ENCODE measurements at regions not wholly inside any gene's neighbourhood (a gene's known extent, or its start where the extent isn't known, plus 50 kb on each side); places are given as distances from the start of the nearest gene placed in this dataset.

GRCh38 chr10:91111060-91111459, 109.4 kb upstream of the PCGF5 start:
- Histone ChIP-seq H3K9ac (ENCODE audit: low read length) (no peak overlapping the region), H3K27me3 (ENCODE audit: control insufficient read depth in 1 of 2, insufficient read depth in 1 of 2, low read length in 2 of 2) (peaks cover 0 to 3% of the 10 kb centered on the region in 2 experiments), H3K9me3 (ENCODE audit: control insufficient read depth, low read length) (no peaks in the 10 kb centered on the region), H3K14ac (ENCODE audit: low read length in 2 of 2) (no peak overlapping the region), H2BK120ac (ENCODE audit: low read depth, low read length) (no peak overlapping the region), H3K4ac (ENCODE audit: low read depth in 1 of 2, low read length in 2 of 2) (no peak overlapping the region), H3K4me2 (ENCODE audit: low read length, poor library complexity, severe bottlenecking) (no peak overlapping the region), H3K36me3 (ENCODE audit: control insufficient read depth in 1 of 2, insufficient read depth in 2 of 2, low read depth in 1 of 2, low read length in 2 of 2) (no peaks in the 10 kb centered on the region), H3K18ac (ENCODE audit: low read depth in 1 of 2, low read length in 2 of 2) (no peak overlapping the region), H3K4me3 (ENCODE audit: insufficient read depth in 1 of 2, low read depth in 1 of 2, low read length in 2 of 2) (no peak overlapping the region), H2AFZ (ENCODE audit: low read depth, low read length) (no peak overlapping the region), H2BK5ac (ENCODE audit: low read depth, low read length, poor library complexity, severe bottlenecking) (no peak overlapping the region), H2AK5ac (ENCODE audit: low read length, severe bottlenecking) (no peak overlapping the region), H4K8ac (ENCODE audit: low read length) (no peak overlapping the region), H4K91ac (ENCODE audit: low read length) (no peak overlapping the region), H2BK15ac (ENCODE audit: low read depth, poor library complexity, severe bottlenecking) (no peak overlapping the region), H2BK12ac (ENCODE audit: low read length in 2 of 2) (no peak overlapping the region), H3K23ac (ENCODE audit: low read length in 2 of 2) (no peak overlapping the region), H3K27ac (ENCODE audit: low read length, poor library complexity, severe bottlenecking) (no peak overlapping the region), H3K79me1 (replicated peaks; ENCODE audit: low read length, poor library complexity, severe bottlenecking) (no peaks in the 10 kb centered on the region), H3K4me1 (ENCODE audit: control insufficient read depth, insufficient read depth, low read depth, low read length) (peaks cover 2% of the 10 kb centered on the region)
- 97% methylated on average over 2 of the region's 3 CpGs for WGBS
- no peak for DNase-seq

- H3K9ac ChIP-seq (ENCODE audit: low read length): no peak overlapping the region
- no peak overlapping the region for H3K18ac ChIP-seq (ENCODE audit: low read depth in 1 of 2, low read length in 2 of 2)
- no peak overlapping the region for H4K91ac ChIP-seq (ENCODE audit: low read length)
- H3K4me1 ChIP-seq (ENCODE audit: control insufficient read depth, insufficient read depth, low read depth, low read length): peaks cover 2% of the 10 kb centered on the region
- H3K36me3 ChIP-seq (ENCODE audit: control insufficient read depth in 1 of 2, insufficient read depth in 2 of 2, low read depth in 1 of 2, low read length in 2 of 2): no peaks in the 10 kb centered on the region
- no peaks in the 10 kb centered on the region for H3K79me1 ChIP-seq (replicated peaks; ENCODE audit: low read length, poor library complexity, severe bottlenecking)
- H2AK5ac ChIP-seq (ENCODE audit: low read length, severe bottlenecking): no peak overlapping the region
- no peak overlapping the region for H2BK12ac ChIP-seq (ENCODE audit: low read length in 2 of 2)
- no peak overlapping the region for H3K4ac ChIP-seq (ENCODE audit: low read depth in 1 of 2, low read length in 2 of 2)
- H4K8ac ChIP-seq (ENCODE audit: low read length): no peak overlapping the region
- no peak overlapping the region for H3K23ac ChIP-seq (ENCODE audit: low read length in 2 of 2)
- H3K27ac ChIP-seq (ENCODE audit: low read length, poor library complexity, severe bottlenecking): no peak overlapping the region
- no peak overlapping the region for H2BK15ac ChIP-seq (ENCODE audit: low read depth, poor library complexity, severe bottlenecking)
- H2BK5ac ChIP-seq (ENCODE audit: low read depth, low read length, poor library complexity, severe bottlenecking): no peak overlapping the region
- DNase-seq: no peak
- H3K27me3 ChIP-seq (ENCODE audit: control insufficient read depth in 1 of 2, insufficient read depth in 1 of 2, low read length in 2 of 2): peaks cover 0 to 6% of the 10 kb centered on the region in 2 experiments
- H3K9me3 ChIP-seq (ENCODE audit: control insufficient read depth, low read length): no peaks in the 10 kb centered on the region
- H3K4me3 ChIP-seq (ENCODE audit: insufficient read depth in 1 of 2, low read depth in 1 of 2, low read length in 2 of 2): no peak overlapping the region
- H3K4me2 ChIP-seq (ENCODE audit: low read length, poor library complexity, severe bottlenecking): no peak overlapping the region
- peak overlapping the region; percentile 4 for H2AFZ ChIP-seq (ENCODE audit: low read depth, low read length)
- 91% methylated on average over 8 of the region's 9 CpGs for WGBS
- H2BK120ac ChIP-seq (ENCODE audit: low read depth, low read length): no peak overlapping the region
- H3K14ac ChIP-seq (ENCODE audit: low read length in 2 of 2): no peak overlapping the region
Measured at GRCh38 chr10:91115618-91116390, 104.7 kb upstream of the PCGF5 start.

GRCh38 chr10:91117505-91117904, 103.0 kb upstream of the PCGF5 start:
- no peak overlapping the region for H2AK5ac ChIP-seq (ENCODE audit: low read length, severe bottlenecking)
- H3K79me1 ChIP-seq (replicated peaks; ENCODE audit: low read length, poor library complexity, severe bottlenecking): no peaks in the 10 kb centered on the region
- no peak overlapping the region for H3K4ac ChIP-seq (ENCODE audit: low read depth in 1 of 2, low read length in 2 of 2)
- no peak overlapping the region for H3K4me3 ChIP-seq (ENCODE audit: insufficient read depth in 1 of 2, low read depth in 1 of 2, low read length in 2 of 2)
- no peak overlapping the region for H3K14ac ChIP-seq (ENCODE audit: low read length in 2 of 2)
- 100% methylated on average over 2 of the region's 2 CpGs for WGBS
- H3K27ac ChIP-seq (ENCODE audit: low read length, poor library complexity, severe bottlenecking): no peak overlapping the region
- H3K18ac ChIP-seq (ENCODE audit: low read depth in 1 of 2, low read length in 2 of 2): no peak overlapping the region
- no peak overlapping the region for H2AFZ ChIP-seq (ENCODE audit: low read depth, low read length)
- no peak overlapping the region for H4K91ac ChIP-seq (ENCODE audit: low read length)
- H2BK5ac ChIP-seq (ENCODE audit: low read depth, low read length, poor library complexity, severe bottlenecking): no peak overlapping the region
- H4K8ac ChIP-seq (ENCODE audit: low read length): no peak overlapping the region
- no peak overlapping the region for H3K23ac ChIP-seq (ENCODE audit: low read length in 2 of 2)
- peaks cover 0 to 6% of the 10 kb centered on the region in 2 experiments for H3K27me3 ChIP-seq (ENCODE audit: control insufficient read depth in 1 of 2, insufficient read depth in 1 of 2, low read length in 2 of 2)
- H3K4me2 ChIP-seq (ENCODE audit: low read length, poor library complexity, severe bottlenecking): no peak overlapping the region
- no peaks in the 10 kb centered on the region for H3K9me3 ChIP-seq (ENCODE audit: control insufficient read depth, low read length)
- no peak for DNase-seq
- H3K36me3 ChIP-seq (ENCODE audit: control insufficient read depth in 1 of 2, insufficient read depth in 2 of 2, low read depth in 1 of 2, low read length in 2 of 2): no peaks in the 10 kb centered on the region
- H3K9ac ChIP-seq (ENCODE audit: low read length): no peak overlapping the region
- peaks cover 2% of the 10 kb centered on the region for H3K4me1 ChIP-seq (ENCODE audit: control insufficient read depth, insufficient read depth, low read depth, low read length)
- H2BK12ac ChIP-seq (ENCODE audit: low read length in 2 of 2): no peak overlapping the region
- H2BK15ac ChIP-seq (ENCODE audit: low read depth, poor library complexity, severe bottlenecking): no peak overlapping the region
- no peak overlapping the region for H2BK120ac ChIP-seq (ENCODE audit: low read depth, low read length)

GRCh38 chr10:91120348-91120747, 100.1 kb upstream of the PCGF5 start:
- WGBS: 84% methylated on average over 2 of the region's 2 CpGs

More at GRCh38 chr10:91120348-91120747, 100.1 kb upstream of the PCGF5 start:
- Histone ChIP-seq H3K27me3 (ENCODE audit: control insufficient read depth in 1 of 2, insufficient read depth in 1 of 2, low read length in 2 of 2) (peaks cover 0 to 12% of the 10 kb centered on the region in 2 experiments), H3K79me1 (replicated peaks; ENCODE audit: low read length, poor library complexity, severe bottlenecking) (no peaks in the 10 kb centered on the region), H3K9me3 (ENCODE audit: control insufficient read depth, low read length) (no peaks in the 10 kb centered on the region), H3K14ac (ENCODE audit: low read length in 2 of 2) (no peak overlapping the region), H3K9ac (ENCODE audit: low read length) (no peak overlapping the region), H2BK15ac (ENCODE audit: low read depth, poor library complexity, severe bottlenecking) (no peak overlapping the region), H3K4me1 (ENCODE audit: control insufficient read depth, insufficient read depth, low read depth, low read length) (peaks cover 2% of the 10 kb centered on the region), H4K8ac (ENCODE audit: low read length) (no peak overlapping the region), H3K23ac (ENCODE audit: low read length in 2 of 2) (no peak overlapping the region), H2BK5ac (ENCODE audit: low read depth, low read length, poor library complexity, severe bottlenecking) (no peak overlapping the region), H3K36me3 (ENCODE audit: control insufficient read depth in 1 of 2, insufficient read depth in 2 of 2, low read depth in 1 of 2, low read length in 2 of 2) (no peaks in the 10 kb centered on the region), H3K18ac (ENCODE audit: low read depth in 1 of 2, low read length in 2 of 2) (no peak overlapping the region), H2BK120ac (ENCODE audit: low read depth, low read length) (no peak overlapping the region), H3K4me2 (ENCODE audit: low read length, poor library complexity, severe bottlenecking) (no peak overlapping the region), H2AFZ (ENCODE audit: low read depth, low read length) (no peak overlapping the region), H4K91ac (ENCODE audit: low read length) (no peak overlapping the region), H3K4ac (ENCODE audit: low read depth in 1 of 2, low read length in 2 of 2) (no peak overlapping the region), H3K27ac (ENCODE audit: low read length, poor library complexity, severe bottlenecking) (no peak overlapping the region), H3K4me3 (ENCODE audit: insufficient read depth in 1 of 2, low read depth in 1 of 2, low read length in 2 of 2) (no peak overlapping the region), H2BK12ac (ENCODE audit: low read length in 2 of 2) (no peak overlapping the region), H2AK5ac (ENCODE audit: low read length, severe bottlenecking) (no peak overlapping the region)
- no peak for DNase-seq
